ENCODE measurements at regions not wholly inside any gene's neighbourhood (a gene's known extent, or its start where the extent isn't known, plus 50 kb on each side); places are given as distances from the start of the nearest gene placed in this dataset.

DNA sequence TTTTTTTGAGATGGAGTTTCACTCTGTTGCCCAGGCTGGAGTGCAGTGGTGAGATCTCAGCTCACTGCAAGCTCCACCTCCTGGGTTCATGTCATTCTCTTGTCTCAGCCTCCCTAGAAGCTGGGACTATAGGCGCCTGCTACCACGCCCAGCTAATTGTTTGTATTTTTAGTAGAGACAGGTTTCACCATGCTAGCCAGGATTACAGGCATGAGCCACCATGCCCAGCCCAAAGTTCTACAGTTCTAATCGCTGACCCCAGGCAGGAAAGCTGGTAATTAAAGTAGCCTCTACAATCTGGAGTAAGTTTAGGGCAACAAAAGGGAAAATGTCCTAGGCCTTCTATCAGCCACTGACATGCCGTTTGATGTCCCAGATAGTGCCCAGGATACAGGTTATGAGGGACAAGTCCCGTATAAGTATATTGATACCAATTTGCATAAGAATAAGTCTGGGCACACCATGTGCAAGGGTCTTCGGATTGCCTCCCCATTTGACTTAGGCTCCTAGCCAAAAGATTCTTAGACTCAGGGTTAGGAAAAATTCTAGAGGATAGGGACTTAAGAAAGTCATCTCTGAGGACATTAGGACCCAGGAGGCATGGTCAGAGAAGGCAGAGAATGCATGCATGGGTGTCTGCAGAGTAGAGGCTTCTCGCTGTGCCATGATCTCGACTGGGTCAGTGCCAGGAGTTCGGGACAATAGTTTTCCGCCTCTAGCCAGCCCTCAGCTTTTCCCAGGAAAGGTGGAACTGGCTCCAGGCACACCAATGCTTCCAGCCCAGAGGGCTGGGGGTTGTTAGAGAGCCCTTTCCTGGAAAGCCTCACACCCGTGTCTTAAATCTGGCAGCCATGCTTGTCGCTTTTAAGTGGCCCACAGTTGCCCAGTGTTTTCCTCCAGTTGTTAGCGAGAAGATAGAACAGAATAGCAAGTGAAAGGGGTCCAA, 1111.1 kb downstream of the TAF11L14 start:
- 86 to 90% methylated on average over 13 of the region's 13 CpGs for WGBS, 2 donors
- H3K9me3 ChIP-seq (ENCODE audit: control insufficient read depth, low read length) = no peaks in the 10 kb centered on the region
- ATAC-seq (ENCODE audit: low FRiP score) (peak; percentile 54), DNase-seq (no peak)
- intact Hi-C loops (cut with DNase I) = no loop called here
- no peaks in the 10 kb centered on the region for H3K4me1 ChIP-seq (ENCODE audit: control insufficient read depth in 1 of 2, insufficient read depth in 2 of 2, low read length in 2 of 2)
- H3K36me3 ChIP-seq (ENCODE audit: control insufficient read depth in 1 of 2, insufficient read depth in 2 of 2, low read length in 1 of 2) = no peaks in the 10 kb centered on the region
- no peak overlapping the region for H3K4me3 ChIP-seq (ENCODE audit: low read length in 2 of 2)
- no peak overlapping the region for H3K27ac ChIP-seq (ENCODE audit: low read depth in 1 of 2, low read length in 2 of 2)
- H3K27me3 ChIP-seq (ENCODE audit: control insufficient read depth in 1 of 2, insufficient read depth in 2 of 2, low read length in 1 of 2) = no peaks in the 10 kb centered on the region

DNA sequence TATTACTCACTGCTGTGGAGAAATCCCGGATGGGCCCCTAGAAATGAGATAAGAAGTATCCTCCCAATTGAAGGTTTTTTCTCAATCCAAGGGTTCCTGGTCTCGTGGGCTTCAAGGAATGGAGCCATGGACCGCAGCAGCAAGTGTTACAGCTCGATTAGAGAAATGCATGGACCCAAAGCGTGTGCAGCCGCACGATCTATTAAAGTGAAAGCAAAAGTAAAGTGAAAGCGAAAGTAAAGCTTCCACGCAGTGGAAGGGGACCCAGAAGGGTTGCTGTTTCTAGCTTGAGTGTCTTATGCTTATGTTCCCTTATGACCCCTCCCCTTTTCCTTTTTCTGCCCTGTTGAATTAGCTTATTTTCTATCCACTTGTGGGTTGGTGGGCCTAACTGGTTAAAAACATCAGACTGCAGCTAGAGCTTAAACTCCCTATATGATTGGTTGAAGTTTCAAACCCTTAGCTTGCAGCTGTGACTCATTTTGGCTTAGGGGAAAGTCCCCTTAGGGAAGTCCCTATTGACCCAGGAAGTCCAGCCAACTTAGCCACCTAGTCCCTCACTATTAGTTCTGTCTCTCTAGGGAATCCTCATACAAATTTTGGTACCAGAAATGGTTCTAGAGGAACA, 1111.8 kb downstream of the TAF11L14 start:
- WGBS, 2 donors = 80 to 85% methylated on average over 9 of the region's 9 CpGs
- ATAC-seq (ENCODE audit: low FRiP score) = no peak
- no peak overlapping the region for H3K27ac ChIP-seq (ENCODE audit: low read depth in 1 of 2, low read length in 2 of 2)

DNA sequence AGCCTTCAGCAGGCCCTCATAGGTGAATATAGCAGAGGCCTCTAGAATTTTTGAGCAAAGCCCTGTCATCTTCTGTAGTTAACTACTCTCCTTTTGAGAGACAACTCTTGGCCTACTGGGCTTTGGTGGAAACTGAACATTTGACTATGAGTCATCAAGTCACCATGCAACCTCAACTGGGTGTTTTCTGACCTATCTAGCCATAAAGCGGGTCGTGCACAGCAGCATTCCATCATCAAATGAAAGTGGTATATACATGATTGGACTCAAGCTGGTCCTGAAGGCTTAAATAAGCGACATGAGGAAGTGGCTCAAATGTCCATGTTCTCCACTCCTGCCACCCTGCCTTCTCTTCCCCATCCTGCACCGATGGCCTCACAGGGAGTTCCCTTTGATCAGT, 1115.5 kb downstream of the TAF11L14 start:
- Histone ChIP-seq H3K27ac (ENCODE audit: low read depth in 1 of 2, low read length in 2 of 2) (no peak overlapping the region), H3K9me3 (ENCODE audit: control insufficient read depth, low read length) (no peaks in the 10 kb centered on the region), H3K36me3 (ENCODE audit: control insufficient read depth in 1 of 2, insufficient read depth in 2 of 2, low read length in 1 of 2) (no peaks in the 10 kb centered on the region), H3K27me3 (ENCODE audit: control insufficient read depth in 1 of 2, insufficient read depth in 2 of 2, low read length in 1 of 2) (no peaks in the 10 kb centered on the region), H3K4me3 (ENCODE audit: low read length in 2 of 2) (no peak overlapping the region), H3K4me1 (ENCODE audit: control insufficient read depth in 1 of 2, insufficient read depth in 2 of 2, low read length in 2 of 2) (no peaks in the 10 kb centered on the region)
- DNase-seq = no peak
- 85 to 86% methylated on average over 4 of the region's 4 CpGs for WGBS, 2 donors
- ATAC-seq (ENCODE audit: low FRiP score) = no peak
- intact Hi-C loops (cut with DNase I) = no loop called here

More for the DNA sequence above, 1111.8 kb downstream of the TAF11L14 start:
- Histone ChIP-seq H3K4me1 (ENCODE audit: control insufficient read depth in 1 of 2, insufficient read depth in 2 of 2, low read length in 2 of 2) (no peaks in the 10 kb centered on the region), H3K36me3 (ENCODE audit: control insufficient read depth in 1 of 2, insufficient read depth in 2 of 2, low read length in 1 of 2) (no peaks in the 10 kb centered on the region), H3K9me3 (ENCODE audit: control insufficient read depth, low read length) (no peaks in the 10 kb centered on the region), H3K4me3 (ENCODE audit: low read length in 2 of 2) (no peak overlapping the region), H3K27me3 (ENCODE audit: control insufficient read depth in 1 of 2, insufficient read depth in 2 of 2, low read length in 1 of 2) (no peaks in the 10 kb centered on the region)
- intact Hi-C loops (cut with DNase I) = no loop called here
- DNase-seq = no peak

DNA sequence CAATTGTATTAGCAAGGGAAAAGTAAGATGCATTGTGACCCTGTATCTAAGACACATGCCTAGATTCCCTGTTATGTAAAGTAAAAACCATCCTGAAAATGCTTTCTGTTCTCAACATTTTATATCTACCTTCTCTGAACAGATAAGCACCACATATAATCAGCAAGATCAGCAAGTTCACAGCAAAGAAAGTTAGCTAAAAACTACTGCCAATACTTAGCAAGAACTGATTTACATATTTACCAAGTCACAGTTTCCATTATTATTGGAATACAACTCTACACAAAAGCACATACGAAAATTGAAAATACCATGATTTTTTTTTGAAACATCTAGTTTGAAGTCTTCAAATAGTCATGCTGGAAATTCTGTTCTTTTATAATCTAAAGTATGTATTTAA, 1118.1 kb downstream of the TAF11L14 start:
- Histone ChIP-seq H3K4me3 (ENCODE audit: low read length in 2 of 2) (no peak overlapping the region), H3K36me3 (ENCODE audit: control insufficient read depth in 1 of 2, insufficient read depth in 2 of 2, low read length in 1 of 2) (no peaks in the 10 kb centered on the region), H3K27ac (ENCODE audit: low read depth in 1 of 2, low read length in 2 of 2) (no peak overlapping the region), H3K9me3 (ENCODE audit: control insufficient read depth, low read length) (no peaks in the 10 kb centered on the region), H3K4me1 (ENCODE audit: control insufficient read depth in 1 of 2, insufficient read depth in 2 of 2, low read length in 2 of 2) (no peaks in the 10 kb centered on the region), H3K27me3 (ENCODE audit: control insufficient read depth in 1 of 2, insufficient read depth in 2 of 2, low read length in 1 of 2) (no peaks in the 10 kb centered on the region)
- WGBS, 2 donors = 23 to 26% methylated on average over 1 of the region's 1 CpG
- DNase-seq (no peak), ATAC-seq (ENCODE audit: low FRiP score) (no peak)
- intact Hi-C loops (cut with DNase I) = no loop called here

DNA sequence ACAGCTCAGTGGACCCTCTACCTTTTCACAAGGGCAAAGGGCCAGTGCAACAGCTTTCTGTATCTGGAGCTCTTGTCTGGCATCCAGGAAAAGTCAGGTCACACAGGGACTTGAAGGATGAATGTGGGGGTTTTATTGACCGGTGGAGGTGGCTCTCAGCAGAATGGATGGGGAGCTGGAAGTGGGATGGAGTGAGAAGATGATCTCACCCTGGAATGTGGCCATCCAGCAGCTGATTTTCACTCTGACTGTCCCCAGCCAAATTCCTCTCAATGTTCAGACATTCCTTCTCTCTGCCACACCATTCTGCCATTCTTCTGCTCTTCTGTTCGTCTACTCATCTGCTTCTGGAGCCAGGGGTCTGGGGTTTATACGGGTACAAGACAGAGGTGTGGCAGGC, 1119.9 kb downstream of the TAF11L14 start:
- Histone ChIP-seq H3K27ac (ENCODE audit: low read depth in 1 of 2, low read length in 2 of 2) (no peak overlapping the region), H3K27me3 (ENCODE audit: control insufficient read depth in 1 of 2, insufficient read depth in 2 of 2, low read length in 1 of 2) (no peaks in the 10 kb centered on the region), H3K36me3 (ENCODE audit: control insufficient read depth in 1 of 2, insufficient read depth in 2 of 2, low read length in 1 of 2) (no peaks in the 10 kb centered on the region), H3K4me1 (ENCODE audit: control insufficient read depth in 1 of 2, insufficient read depth in 2 of 2, low read length in 2 of 2) (no peaks in the 10 kb centered on the region), H3K9me3 (ENCODE audit: control insufficient read depth, low read length) (no peaks in the 10 kb centered on the region), H3K4me3 (ENCODE audit: low read length in 2 of 2) (no peak overlapping the region)
- intact Hi-C loops (cut with DNase I) = no loop called here
- WGBS, 2 donors = 82 to 88% methylated on average over 3 of the region's 3 CpGs
- DNase-seq (no peak), ATAC-seq (ENCODE audit: low FRiP score) (no peak)

DNA sequence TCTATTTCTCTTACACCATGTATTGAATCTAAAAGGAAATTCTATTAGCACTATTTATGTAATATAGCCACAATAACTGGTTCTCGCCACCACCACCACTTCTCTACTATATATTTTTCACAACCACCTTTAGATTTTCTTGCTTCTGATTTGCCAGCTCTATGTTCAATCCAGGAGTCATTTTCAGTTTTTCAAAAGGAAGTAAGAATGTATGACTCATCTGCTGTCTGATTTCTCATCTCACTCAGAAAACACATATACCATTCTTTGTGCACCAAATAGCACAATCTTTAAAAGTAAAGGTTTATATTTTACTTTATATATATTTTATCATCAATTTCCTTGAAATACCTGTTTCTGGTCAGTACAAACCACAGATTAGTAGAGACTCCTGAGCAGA, 1127.5 kb downstream of the TAF11L14 start:
- intact Hi-C loops (cut with DNase I) = no loop called here
- WGBS, 2 donors = 90% methylated on average over 1 of the region's 1 CpG
- Histone ChIP-seq H3K36me3 (ENCODE audit: control insufficient read depth in 1 of 2, insufficient read depth in 2 of 2, low read length in 1 of 2) (no peaks in the 10 kb centered on the region), H3K4me3 (ENCODE audit: low read length in 2 of 2) (no peak overlapping the region), H3K4me1 (ENCODE audit: control insufficient read depth in 1 of 2, insufficient read depth in 2 of 2, low read length in 2 of 2) (no peaks in the 10 kb centered on the region), H3K27ac (ENCODE audit: low read depth in 1 of 2, low read length in 2 of 2) (no peak overlapping the region), H3K9me3 (ENCODE audit: control insufficient read depth, low read length) (no peaks in the 10 kb centered on the region), H3K27me3 (ENCODE audit: control insufficient read depth in 1 of 2, insufficient read depth in 2 of 2, low read length in 1 of 2) (no peaks in the 10 kb centered on the region)
- DNase-seq (no peak), ATAC-seq (ENCODE audit: low FRiP score) (no peak)

DNA sequence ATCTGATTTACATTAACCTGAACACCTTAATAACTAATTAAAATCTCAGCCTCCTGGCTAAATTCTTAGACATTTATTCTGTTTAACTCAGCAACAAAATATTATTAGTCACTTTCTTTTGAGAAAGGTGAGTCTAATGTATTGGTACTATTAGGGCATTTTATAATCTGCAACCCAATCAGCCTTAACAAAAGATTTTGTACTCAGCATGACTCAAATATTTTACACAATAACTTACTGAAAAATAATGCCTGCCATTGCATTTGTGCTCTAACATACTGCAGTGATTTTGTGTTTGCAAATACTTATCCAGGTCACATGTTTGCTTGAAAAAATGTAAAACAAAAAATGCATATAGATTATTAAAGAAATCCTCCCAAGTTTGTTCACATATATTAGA, 1129.9 kb downstream of the TAF11L14 start:
- intact Hi-C loops (cut with DNase I) = no loop called here
- no peak for DNase-seq
- Histone ChIP-seq H3K4me1 (ENCODE audit: control insufficient read depth in 1 of 2, insufficient read depth in 2 of 2, low read length in 2 of 2) (no peaks in the 10 kb centered on the region), H3K27ac (ENCODE audit: low read depth in 1 of 2, low read length in 2 of 2) (no peak overlapping the region), H3K4me3 (ENCODE audit: low read length in 2 of 2) (no peak overlapping the region), H3K27me3 (ENCODE audit: control insufficient read depth in 1 of 2, insufficient read depth in 2 of 2, low read length in 1 of 2) (no peaks in the 10 kb centered on the region), H3K9me3 (ENCODE audit: control insufficient read depth, low read length) (no peaks in the 10 kb centered on the region), H3K36me3 (ENCODE audit: control insufficient read depth in 1 of 2, insufficient read depth in 2 of 2, low read length in 1 of 2) (no peaks in the 10 kb centered on the region)
- ATAC-seq (ENCODE audit: low FRiP score) = no peak

DNA sequence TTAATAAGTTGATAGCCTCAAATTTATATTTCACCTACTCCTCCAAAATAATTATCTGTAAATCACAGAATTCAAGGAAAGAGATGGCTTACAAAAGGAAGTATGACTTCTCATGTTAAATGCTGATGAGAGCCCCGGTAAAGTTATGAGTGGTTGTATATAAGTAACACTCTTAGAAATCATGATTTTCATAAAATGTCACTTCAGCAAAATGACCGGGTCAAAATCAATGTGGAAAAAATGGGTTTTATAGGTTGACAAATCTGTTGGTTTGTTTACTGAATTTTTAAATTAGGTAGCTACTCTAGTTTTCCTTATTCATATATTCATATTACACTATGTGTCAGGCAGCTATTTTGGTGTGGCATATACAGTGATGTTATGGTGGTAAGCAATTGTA, 1131.0 kb downstream of the TAF11L14 start:
- H3K27me3 ChIP-seq (ENCODE audit: control insufficient read depth in 1 of 2, insufficient read depth in 2 of 2, low read length in 1 of 2) = no peaks in the 10 kb centered on the region
- DNase-seq = no peak
- H3K36me3 ChIP-seq (ENCODE audit: control insufficient read depth in 1 of 2, insufficient read depth in 2 of 2, low read length in 1 of 2) = no peaks in the 10 kb centered on the region
- WGBS, 2 donors = 95% methylated on average over 2 of the region's 2 CpGs
- H3K4me1 ChIP-seq (ENCODE audit: control insufficient read depth in 1 of 2, insufficient read depth in 2 of 2, low read length in 2 of 2) = no peaks in the 10 kb centered on the region
- no peak overlapping the region for H3K4me3 ChIP-seq (ENCODE audit: low read length in 2 of 2)
- H3K27ac ChIP-seq (ENCODE audit: low read depth in 1 of 2, low read length in 2 of 2) = no peak overlapping the region
- ATAC-seq (ENCODE audit: low FRiP score) = no peak
- H3K9me3 ChIP-seq (ENCODE audit: control insufficient read depth, low read length) = no peaks in the 10 kb centered on the region
- intact Hi-C loops (cut with DNase I) = no loop called here

DNA sequence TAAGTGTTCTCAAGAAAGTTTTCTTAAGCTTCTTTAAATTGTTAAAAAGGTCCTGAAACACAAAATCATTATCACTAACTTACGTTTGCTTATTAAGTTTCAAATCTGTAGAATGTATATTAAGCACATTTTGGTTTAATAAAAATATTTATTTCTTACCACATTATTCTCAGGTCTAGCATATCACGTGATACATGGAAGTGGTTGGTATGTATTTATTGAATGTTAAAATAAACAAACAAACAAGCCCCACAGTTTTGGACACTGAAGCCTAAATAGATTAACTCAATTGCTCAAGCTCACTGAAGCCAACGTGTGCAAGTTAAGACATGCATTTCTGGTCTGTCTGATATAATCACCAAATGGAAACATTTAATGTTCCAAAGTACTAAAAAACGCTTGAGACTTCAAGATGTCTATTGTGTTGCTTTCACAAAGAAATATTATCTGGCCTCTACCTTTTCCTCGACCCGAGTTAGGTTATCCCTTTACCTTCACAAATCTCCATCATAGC, 1136.9 kb downstream of the TAF11L14 start:
- H3K4me1 ChIP-seq (ENCODE audit: control insufficient read depth in 1 of 2, insufficient read depth in 2 of 2, low read length in 2 of 2) = no peaks in the 10 kb centered on the region
- WGBS, 2 donors = 71 to 72% methylated on average over 6 of the region's 6 CpGs
- DNase-seq (no peak), ATAC-seq (ENCODE audit: low FRiP score) (no peak)
- no peak overlapping the region for H3K27ac ChIP-seq (ENCODE audit: low read depth in 1 of 2, low read length in 2 of 2)
- no peaks in the 10 kb centered on the region for H3K27me3 ChIP-seq (ENCODE audit: control insufficient read depth in 1 of 2, insufficient read depth in 2 of 2, low read length in 1 of 2)
- no peaks in the 10 kb centered on the region for H3K36me3 ChIP-seq (ENCODE audit: control insufficient read depth in 1 of 2, insufficient read depth in 2 of 2, low read length in 1 of 2)
- no peak overlapping the region for H3K4me3 ChIP-seq (ENCODE audit: low read length in 2 of 2)
- intact Hi-C loops (cut with DNase I) = no loop called here
- H3K9me3 ChIP-seq (ENCODE audit: control insufficient read depth, low read length) = no peaks in the 10 kb centered on the region

All from aorta (tissue), 5 donors.